ENCODE measurements at regions not wholly inside any gene's neighbourhood (a gene's known extent, or its start where the extent isn't known, plus 50 kb on each side); places are given as distances from the start of the nearest gene placed in this dataset.

DNA sequence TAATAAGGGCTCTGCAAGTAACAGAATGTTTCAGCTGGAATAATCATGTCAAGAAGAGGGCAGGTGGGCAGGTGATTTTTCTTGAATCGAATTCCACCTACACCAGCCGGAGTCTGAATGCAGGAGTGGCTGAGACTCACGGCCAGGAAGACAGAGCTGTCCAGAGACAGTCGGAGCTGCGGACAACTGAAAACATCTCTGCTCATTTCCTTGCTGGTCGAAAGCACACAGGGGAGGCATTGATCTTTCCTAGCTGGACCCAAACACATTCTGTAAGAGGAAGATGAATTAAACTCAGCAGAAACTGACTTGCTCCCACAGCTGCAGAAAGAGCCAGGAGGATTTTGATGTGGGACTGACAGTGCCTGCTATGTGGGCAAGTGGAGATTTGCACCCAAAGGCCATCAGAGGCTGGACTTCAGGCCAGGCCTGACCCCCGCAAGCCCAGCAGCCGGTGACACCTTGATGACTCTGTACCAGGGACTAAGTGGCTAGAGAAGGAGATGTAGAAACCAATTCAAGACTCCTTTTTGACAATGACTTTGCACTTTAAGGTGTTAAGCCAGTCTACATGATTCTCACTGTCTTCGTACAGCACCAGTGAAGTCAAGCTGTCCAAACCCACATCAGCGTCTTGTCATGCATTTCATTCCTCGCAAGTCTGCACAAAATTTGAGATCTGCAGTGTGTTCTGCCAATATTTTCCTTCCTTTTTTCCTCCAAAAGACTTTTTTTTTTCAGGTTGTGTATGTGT is 169.4 kb downstream of the TEX36 start:
- DNase-seq (ENCODE audit: low read depth in 2 of 2), result no peak

DNA sequence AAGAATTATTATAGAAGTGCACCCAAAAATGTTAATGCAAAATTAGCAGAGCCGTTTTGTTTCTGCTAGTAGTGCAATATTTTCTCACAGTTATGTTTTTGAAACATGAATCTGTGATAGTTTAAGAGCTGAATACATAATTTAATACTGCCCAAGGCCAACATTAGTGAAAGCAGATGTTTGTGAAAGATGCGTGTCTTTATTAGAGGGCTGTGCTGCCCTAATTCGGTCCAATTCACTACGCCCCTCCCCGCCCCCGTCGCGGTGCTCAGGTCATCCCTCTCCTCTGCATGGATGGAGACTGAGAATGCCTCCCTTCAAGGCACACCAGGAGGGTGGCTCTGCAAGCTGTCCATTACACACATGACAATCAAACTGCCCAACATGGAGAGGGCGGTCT is 172.0 kb downstream of the TEX36 start:
- DNase-seq (ENCODE audit: low read depth in 2 of 2), result no peak

- no peak for DNase-seq (ENCODE audit: low read depth in 2 of 2)
Observed at GRCh38 chr10:125505648-125506047, 177.3 kb downstream of the TEX36 start.

DNA sequence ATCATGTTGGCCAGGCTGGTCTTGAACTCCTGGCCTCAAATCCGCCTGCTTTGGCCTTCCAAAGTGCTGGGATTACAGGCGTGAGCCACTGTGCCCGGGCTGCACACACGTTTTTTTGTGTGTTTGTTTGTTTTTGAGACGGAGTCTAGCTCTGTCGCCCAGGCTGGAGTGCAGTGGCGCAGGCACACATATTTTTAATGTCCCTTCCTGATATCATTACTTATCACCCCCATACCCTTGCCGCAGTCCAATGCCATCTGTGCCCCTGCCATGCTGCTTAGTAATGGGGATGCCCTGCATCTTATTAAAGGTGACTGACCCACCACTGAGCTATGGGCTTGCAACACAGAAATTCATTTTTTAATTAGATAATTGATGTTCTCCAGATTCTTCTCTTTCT is 180.7 kb downstream of the TEX36 start:
- DNase-seq (ENCODE audit: low read depth in 2 of 2), result no peak

DNA sequence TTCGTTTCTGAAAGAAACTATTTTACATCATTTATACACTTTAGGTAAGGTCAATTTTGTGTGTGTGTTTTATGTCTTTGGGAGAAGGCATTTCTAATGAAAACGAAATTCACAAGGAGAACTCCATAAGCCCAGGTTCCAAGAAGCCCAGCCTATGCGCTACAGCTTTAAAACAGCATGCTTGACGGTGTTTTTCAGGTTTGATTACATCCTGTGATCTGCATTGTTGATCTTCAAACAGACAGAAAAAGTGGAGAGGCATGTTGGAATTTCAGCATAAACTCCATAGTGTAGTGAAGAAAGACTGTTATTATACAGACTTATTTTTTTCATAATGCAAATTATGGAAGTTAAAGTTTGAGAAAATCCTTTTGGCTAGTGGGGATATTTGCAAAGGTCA is 187.6 kb downstream of the TEX36 start:
- DNase-seq (ENCODE audit: low read depth in 2 of 2), result no peak

DNA sequence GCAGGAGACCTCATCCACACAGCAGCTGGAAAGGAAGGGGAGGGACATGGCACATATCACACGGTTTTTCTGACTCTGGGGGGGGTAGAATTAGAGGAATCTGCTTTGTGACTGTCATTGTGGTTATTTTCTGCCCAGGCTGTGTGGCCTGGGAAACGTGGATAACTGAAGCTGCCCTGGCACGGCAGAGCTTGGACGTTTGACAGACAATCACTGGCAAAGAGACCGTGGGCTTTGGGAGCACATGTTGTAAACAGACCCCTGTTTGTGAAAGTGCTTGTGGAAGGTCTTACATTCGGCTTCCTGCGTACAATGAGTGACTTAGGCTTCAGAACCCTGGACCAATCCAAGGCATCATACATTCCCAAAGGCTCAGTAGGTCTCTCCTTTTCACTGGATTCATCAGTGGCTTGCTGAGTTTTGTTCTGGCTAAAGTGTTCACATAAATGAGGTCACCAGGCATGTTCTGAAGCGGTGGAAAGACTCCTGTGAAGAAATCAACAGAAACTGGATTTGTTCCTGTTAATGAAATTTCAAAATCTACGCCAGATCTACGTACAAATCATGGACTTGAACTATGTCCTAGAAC is 188.2 kb downstream of the TEX36 start:
- no peak for DNase-seq (ENCODE audit: low read depth in 2 of 2)

- DNase-seq (ENCODE audit: low read depth in 2 of 2), result no peak
Observed at GRCh38 chr10:125491381-125491780, 191.6 kb downstream of the TEX36 start.

DNA sequence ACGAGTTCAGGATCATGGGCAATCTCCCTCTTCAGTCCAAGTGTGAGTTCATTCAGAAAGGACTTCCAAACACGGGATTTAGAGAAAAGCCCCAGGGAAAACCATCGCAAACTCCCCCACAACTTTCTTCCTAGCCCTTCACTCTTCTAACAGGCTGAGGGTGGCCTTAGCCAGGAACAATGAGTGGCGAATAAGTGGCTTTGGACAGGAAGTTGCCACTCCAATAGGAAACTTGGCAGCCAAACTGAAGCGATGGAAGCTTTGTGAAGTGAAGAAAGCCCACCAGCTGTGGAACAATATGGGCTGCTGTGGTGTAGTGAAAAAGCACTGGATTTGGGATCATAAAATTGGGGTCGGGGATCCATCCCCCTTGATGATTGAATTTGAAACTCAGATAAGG is 193.2 kb downstream of the TEX36 start:
- DNase-seq (ENCODE audit: low read depth in 2 of 2), result no peak

DNA sequence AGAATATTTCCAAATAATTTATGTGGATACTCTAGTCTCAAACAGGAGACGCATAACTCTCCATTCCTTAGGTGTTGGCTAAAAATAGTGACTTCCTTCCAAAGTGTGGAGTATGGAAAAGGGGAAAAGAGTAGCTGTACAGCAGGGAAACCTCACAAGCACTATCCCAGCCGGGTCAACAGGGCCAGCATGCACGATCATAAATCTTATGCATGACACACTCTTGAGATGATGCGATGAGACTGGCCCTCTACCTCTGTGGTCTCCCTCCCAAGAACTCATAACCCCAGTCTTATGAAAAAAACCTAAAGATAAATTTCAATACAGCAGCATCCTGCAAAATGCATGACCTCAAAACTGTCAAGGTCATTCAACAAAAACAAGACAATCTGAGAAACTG is 197.3 kb downstream of the TEX36 start:
- DNase-seq (ENCODE audit: low read depth in 2 of 2), result no peak

GRCh38 chr10:125484035-125484732 is 198.8 kb downstream of the TEX36 start:
- no peak for DNase-seq (ENCODE audit: low read depth in 2 of 2)

DNA sequence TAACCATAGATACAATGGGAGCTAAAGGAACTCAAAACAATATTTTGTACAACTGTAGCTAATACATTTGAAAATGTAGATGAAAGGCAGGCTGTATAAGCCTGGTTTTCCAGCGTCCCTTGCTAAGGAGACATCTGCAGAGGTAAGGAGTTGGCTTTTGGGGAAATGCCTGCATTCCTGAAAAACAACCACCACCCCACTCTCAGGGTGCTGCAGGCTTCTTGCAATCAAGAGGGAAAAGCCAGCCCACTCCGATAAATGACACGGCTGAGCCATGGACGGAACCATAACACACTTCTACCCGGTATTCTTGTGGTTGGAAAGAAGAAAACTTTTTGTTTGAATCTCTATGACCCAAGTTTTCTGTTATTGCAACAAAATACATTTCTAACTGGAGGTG is 200.3 kb downstream of the TEX36 start:
- no peak for DNase-seq (ENCODE audit: low read depth in 2 of 2)

DNA sequence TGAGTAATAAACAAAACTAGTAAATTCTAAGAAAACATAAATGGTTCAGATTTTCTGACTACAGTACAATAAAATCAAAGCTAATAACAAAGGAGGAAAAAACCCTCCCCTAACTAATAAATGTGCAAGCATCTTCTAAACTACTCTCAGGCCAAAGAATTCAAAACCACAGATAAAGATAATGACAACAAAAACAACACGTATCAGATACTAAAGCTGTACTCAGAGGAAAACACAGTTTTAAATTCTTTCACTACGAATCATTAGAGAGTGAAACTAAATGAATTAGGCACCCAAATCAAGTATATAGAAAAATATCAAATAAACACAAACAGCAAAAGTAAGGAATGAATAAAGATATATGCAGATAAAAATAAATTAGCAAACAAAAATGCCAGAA is 200.9 kb downstream of the TEX36 start:
- no peak for DNase-seq (ENCODE audit: low read depth in 2 of 2)

GRCh38 chr10:125479059-125479458 is 203.9 kb downstream of the TEX36 start:
- no peak for DNase-seq (ENCODE audit: low read depth in 2 of 2)

- no peak for DNase-seq (ENCODE audit: low read depth in 2 of 2)
Observed at GRCh38 chr10:125475815-125476214, 207.1 kb downstream of the TEX36 start.

- no peak for DNase-seq (ENCODE audit: low read depth in 2 of 2)
Observed at GRCh38 chr10:125473143-125473793, 209.7 kb downstream of the TEX36 start.

- no peak for DNase-seq (ENCODE audit: low read depth in 2 of 2)
Observed at GRCh38 chr10:125472010-125472607, 210.9 kb downstream of the TEX36 start.

GRCh38 chr10:125468278-125468677 is 214.7 kb downstream of the TEX36 start:
- DNase-seq (ENCODE audit: low read depth in 2 of 2), result no peak

DNA sequence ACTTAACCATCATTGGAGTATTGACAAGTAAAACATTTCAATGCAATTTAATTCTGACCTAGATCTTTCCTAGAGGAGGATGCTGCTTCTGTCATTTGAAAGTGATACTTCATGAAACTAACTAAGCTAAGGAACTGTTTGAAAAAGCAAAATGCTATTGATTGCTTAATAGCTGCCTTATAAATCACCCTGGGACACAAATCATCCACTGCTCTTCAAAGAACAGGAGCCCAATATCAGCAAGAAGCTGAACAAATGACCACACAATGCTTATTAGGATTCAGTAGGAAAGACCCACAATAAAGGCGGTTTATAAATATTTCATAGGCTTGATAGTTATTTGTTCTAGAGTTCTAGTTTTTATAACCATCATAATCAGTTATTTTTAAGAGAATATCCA is 216.3 kb downstream of the TEX36 start:
- no peak for DNase-seq (ENCODE audit: low read depth in 2 of 2)

DNA sequence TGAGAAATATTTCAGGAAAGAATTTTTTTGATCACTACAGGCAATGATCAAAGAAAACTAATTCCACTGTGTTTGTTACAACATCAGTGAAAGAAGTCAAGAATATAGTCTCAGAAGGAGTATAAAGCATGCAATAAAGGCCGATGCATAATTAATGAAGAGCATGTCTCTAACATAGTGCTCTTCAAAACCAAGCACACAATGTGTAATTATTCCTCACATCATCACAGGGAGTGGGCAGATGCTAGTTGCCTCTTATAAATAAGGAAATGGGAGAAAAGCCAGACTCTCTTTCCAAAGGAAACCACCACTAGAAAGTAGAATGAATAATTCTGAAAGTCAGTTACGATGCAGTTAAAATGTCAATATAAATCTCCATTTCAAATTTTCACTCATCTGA is 220.1 kb downstream of the TEX36 start:
- no peak for DNase-seq (ENCODE audit: low read depth in 2 of 2)

DNA sequence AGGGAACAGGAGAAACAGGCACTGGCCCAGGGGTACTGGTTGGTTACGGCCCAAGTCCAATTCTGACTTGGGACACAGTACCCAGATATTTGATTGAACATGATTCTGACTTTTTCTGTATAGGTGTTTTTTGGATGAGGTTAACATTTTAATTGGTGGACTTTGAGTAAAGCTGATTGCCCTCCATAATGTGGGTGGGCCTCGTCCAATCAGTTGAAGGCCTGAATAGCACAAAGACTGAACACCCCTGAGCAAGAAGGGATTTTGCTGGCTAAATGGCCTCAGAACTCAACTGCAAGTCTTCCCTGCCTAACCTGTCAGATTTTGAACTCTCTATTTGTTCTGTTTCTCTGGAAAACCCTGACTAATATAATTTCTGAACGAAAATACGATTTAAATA is 222.6 kb downstream of the TEX36 start:
- no peak for DNase-seq (ENCODE audit: low read depth in 2 of 2)

DNA sequence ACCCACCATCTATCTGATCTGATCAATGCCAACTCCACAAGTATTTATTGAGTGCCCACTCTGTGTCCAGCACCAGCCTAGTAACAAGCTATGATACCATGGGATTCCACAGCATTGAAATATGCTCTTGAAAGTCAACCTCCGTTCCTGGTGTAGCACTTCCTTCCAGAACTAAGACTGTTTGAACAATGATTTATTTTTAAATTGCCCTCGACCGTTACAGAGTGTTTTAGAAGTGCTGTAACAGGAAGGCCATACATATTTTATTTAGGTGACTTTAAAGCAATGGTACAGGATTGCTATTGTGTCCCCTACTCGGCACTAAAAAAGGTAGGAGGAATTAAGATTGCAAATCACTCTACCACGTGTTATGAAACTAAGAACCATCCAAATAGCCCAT is 225.6 kb downstream of the TEX36 start:
- DNase-seq (ENCODE audit: low read depth in 2 of 2), result no peak

GRCh38 chr10:125455855-125456254 is 227.1 kb downstream of the TEX36 start:
- no peak for DNase-seq (ENCODE audit: low read depth in 2 of 2)
